Keratinocyte (primary cell): ENCODE measurements at regions not wholly inside any gene's neighbourhood (a gene's known extent, or its start where the extent isn't known, plus 50 kb on each side); places are given as distances from the start of the nearest gene placed in this dataset.

Source experiments
- DNase-seq: peaks from one replicate; pipeline ENCODE4 v3.0.0-alpha.2; 2011; ENCODE audit warnings: low read depth, missing footprints, low spot score
- FAIRE-seq: peaks from 2 replicates; lab custom pipeline; 2011; peaks lifted over from hg19 to GRCh38; lab: Jason Lieb, UNC
- H2AFZ ChIP-seq: 2 replicates; pipeline ENCODE4 v1.6.0; 2012; ENCODE audit warnings: low read length, control low read depth, inconsistent platforms; ENCODE audit not compliant: control insufficient read depth
- H3K27ac ChIP-seq: 2 replicates; pipeline ENCODE4 v1.5.1; 2011; ENCODE audit warnings: low read length; ENCODE audit not compliant: control insufficient read depth, insufficient read depth
- H3K27me3 ChIP-seq: 3 replicates; pipeline ENCODE4 v1.6.0; 2011; ENCODE audit warnings: low read length; ENCODE audit not compliant: control insufficient read depth, insufficient read depth; ENCODE audit errors: extremely low read depth
- H3K36me3 ChIP-seq, 2 experiments: 2 replicates in 1 of 2; 3 replicates in 1 of 2; pipeline ENCODE4 v1.5.1; 2011; ENCODE audit warnings: low read length in 2 of 2, mild to moderate bottlenecking in 1 of 2; ENCODE audit not compliant: control insufficient read depth in 2 of 2, insufficient read depth in 2 of 2; ENCODE audit errors: extremely low read depth in 1 of 2
- H3K4me1 ChIP-seq: 3 replicates; pipeline ENCODE4 v1.5.1; 2011; ENCODE audit warnings: low read length; ENCODE audit not compliant: control insufficient read depth, insufficient read depth; ENCODE audit errors: extremely low read depth
- H3K4me2 ChIP-seq: 3 replicates; pipeline ENCODE4 v1.6.0; 2011; ENCODE audit warnings: low read depth, low read length; ENCODE audit not compliant: control insufficient read depth, insufficient read depth; ENCODE audit errors: extremely low read depth
- H3K4me3 ChIP-seq, 3 experiments: fragments of 200-600 bp in 1 of 3; sonication (generic) in 1 of 3; 2 replicates in 2 of 3; 3 replicates in 1 of 3; pipeline ENCODE4 v1.5.1; 2011 to 2016; ENCODE audit warnings: low read length in 3 of 3, mild to moderate bottlenecking in 3 of 3, control low read depth in 2 of 3, inconsistent platforms in 1 of 3, low read depth in 1 of 3, mixed read lengths in 1 of 3, mixed run types in 1 of 3, moderate library complexity in 1 of 3; ENCODE audit not compliant: control insufficient read depth in 2 of 3, insufficient read depth in 2 of 3; ENCODE audit errors: extremely low read depth in 1 of 3
- H3K79me2 ChIP-seq: 2 replicates; pipeline ENCODE4 v1.6.0; 2012; ENCODE audit warnings: low read length; ENCODE audit not compliant: control insufficient read depth, insufficient read depth
- H3K9ac ChIP-seq: 3 replicates; pipeline ENCODE4 v1.6.0; 2011; ENCODE audit warnings: low read length; ENCODE audit not compliant: control insufficient read depth, insufficient read depth; ENCODE audit errors: extremely low read depth
- H3K9me1 ChIP-seq: 3 replicates; pipeline ENCODE4 v1.6.0; 2011; ENCODE audit warnings: low read length; ENCODE audit not compliant: control insufficient read depth, insufficient read depth; ENCODE audit errors: extremely low read depth
- H3K9me3 ChIP-seq: 2 replicates; pipeline ENCODE4 v1.5.1; 2012; ENCODE audit warnings: low read depth, low read length; ENCODE audit not compliant: control insufficient read depth
- H4K20me1 ChIP-seq: 3 replicates; pipeline ENCODE4 v1.6.0; 2011; ENCODE audit warnings: low read length; ENCODE audit not compliant: control insufficient read depth, insufficient read depth; ENCODE audit errors: extremely low read depth
- CTCF ChIP-seq, 3 experiments: IDR thresholded peaks in 1 of 3; conservative IDR thresholded peaks in 1 of 3; optimal IDR thresholded peaks in 1 of 3; 2 replicates in 2 of 3; 3 replicates in 1 of 3; pipeline versions ENCODE3 to v1.5.1; 2011; ENCODE audit warnings: low read length in 3 of 3, mild to moderate bottlenecking in 3 of 3, moderate library complexity in 2 of 3, control low read depth in 1 of 3, inconsistent platforms in 1 of 3; ENCODE audit not compliant: insufficient read depth in 2 of 3; ENCODE audit errors: extremely low read depth in 1 of 3
- EZH2 ChIP-seq: IDR thresholded peaks from one replicate; pipeline ENCODE4 v1.6.1; 2012; ENCODE audit warnings: inconsistent platforms, mild to moderate bottlenecking, low read length, moderate library complexity
- dilution Hi-C: fragments of 300-500 bp; cut with MboI; formaldehyde crosslinking; loops from one replicate; pipeline ENCODE4 v1.7.0; 2020; ENCODE audit warnings: low sequenced_read_pairs; ENCODE audit not compliant: extremely low pct_ligation_motif_present

DNA sequence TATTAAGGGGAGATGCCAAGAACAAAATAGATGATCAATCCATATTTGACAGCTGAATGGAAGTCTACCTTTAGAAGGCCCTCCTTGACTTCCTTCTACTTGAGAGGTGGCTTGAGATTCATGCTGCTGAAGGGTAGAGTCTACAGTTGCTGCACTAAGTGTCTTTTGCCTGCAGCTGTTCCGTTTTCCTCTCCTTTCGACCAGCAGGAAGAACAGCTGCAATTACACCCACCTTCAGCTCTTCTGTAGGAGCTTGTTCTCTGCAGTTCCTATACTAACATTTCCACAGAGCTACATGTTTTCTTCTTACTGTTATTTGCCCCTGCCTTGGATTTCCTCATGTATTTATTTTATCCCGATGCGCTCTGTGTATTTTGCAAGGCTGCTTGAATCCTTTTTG is 79.1 kb downstream of the ARRDC4 start:
- no peaks in the 10 kb centered on the region for H3K9me3 ChIP-seq
- no peak overlapping the region for H3K4me3 ChIP-seq
- no peaks in the 10 kb centered on the region for H4K20me1 ChIP-seq
- peaks cover 17% of the 10 kb centered on the region for H3K4me1 ChIP-seq
- no peaks in the 10 kb centered on the region for H3K36me3 ChIP-seq
- H3K27ac ChIP-seq, result no peak overlapping the region
- no peaks in the 10 kb centered on the region for H3K9me1 ChIP-seq
- DNase-seq (no peak), FAIRE-seq (no peak)
- dilution Hi-C loops, result no loop called here
- H3K79me2 ChIP-seq, result no peaks in the 10 kb centered on the region
- H3K9ac ChIP-seq, result no peak overlapping the region
- no peaks in the 10 kb centered on the region for H3K27me3 ChIP-seq
- TF ChIP-seq EZH2, result no peak
- no peak for TF ChIP-seq CTCF (optimal IDR thresholded peaks at IDR 0.05 in 1 of 3, IDR thresholded peaks at IDR 0.05 in 1 of 3, conservative IDR thresholded peaks at IDR 0.05 in 1 of 3; ENCODE audit: extremely low read depth in 1 of 3, insufficient read depth in 2 of 3, low read length in 3 of 3)
- no peak overlapping the region for H3K4me2 ChIP-seq
- no peak overlapping the region for H2AFZ ChIP-seq

- Histone ChIP-seq H3K4me3 (no peak overlapping the region), H3K9me3 (no peaks in the 10 kb centered on the region), H3K9me1 (no peaks in the 10 kb centered on the region), H3K9ac (no peak overlapping the region), H2AFZ (no peak overlapping the region), H4K20me1 (no peaks in the 10 kb centered on the region), H3K4me2 (no peak overlapping the region), H3K27me3 (no peaks in the 10 kb centered on the region), H3K79me2 (no peaks in the 10 kb centered on the region), H3K36me3 (no peaks in the 10 kb centered on the region), H3K4me1 (peaks cover 11% of the 10 kb centered on the region), H3K27ac (no peak overlapping the region)
- dilution Hi-C loops, result no loop called here
- no peak for TF ChIP-seq CTCF (optimal IDR thresholded peaks at IDR 0.05 in 1 of 3, IDR thresholded peaks at IDR 0.05 in 1 of 3, conservative IDR thresholded peaks at IDR 0.05 in 1 of 3; ENCODE audit: extremely low read depth in 1 of 3, insufficient read depth in 2 of 3, low read length in 3 of 3)
- TF ChIP-seq EZH2, result no peak
- FAIRE-seq (no peak), DNase-seq (no peak)
Measured at GRCh38 chr15:98040146-98040545, 79.6 kb downstream of the ARRDC4 start.
